Activated CD8-positive, alpha-beta memory T cell treated with anti-CD3 and anti-CD28 coated beads for 24 hours (primary cell): ENCODE measurements at regions not wholly inside any gene's neighbourhood (a gene's known extent, or its start where the extent isn't known, plus 50 kb on each side); places are given as distances from the start of the nearest gene placed in this dataset.

Experiments
- DNase-seq: peaks from one replicate; pipeline ENCODE4 v3.0.0-alpha.2; 2020

DNA sequence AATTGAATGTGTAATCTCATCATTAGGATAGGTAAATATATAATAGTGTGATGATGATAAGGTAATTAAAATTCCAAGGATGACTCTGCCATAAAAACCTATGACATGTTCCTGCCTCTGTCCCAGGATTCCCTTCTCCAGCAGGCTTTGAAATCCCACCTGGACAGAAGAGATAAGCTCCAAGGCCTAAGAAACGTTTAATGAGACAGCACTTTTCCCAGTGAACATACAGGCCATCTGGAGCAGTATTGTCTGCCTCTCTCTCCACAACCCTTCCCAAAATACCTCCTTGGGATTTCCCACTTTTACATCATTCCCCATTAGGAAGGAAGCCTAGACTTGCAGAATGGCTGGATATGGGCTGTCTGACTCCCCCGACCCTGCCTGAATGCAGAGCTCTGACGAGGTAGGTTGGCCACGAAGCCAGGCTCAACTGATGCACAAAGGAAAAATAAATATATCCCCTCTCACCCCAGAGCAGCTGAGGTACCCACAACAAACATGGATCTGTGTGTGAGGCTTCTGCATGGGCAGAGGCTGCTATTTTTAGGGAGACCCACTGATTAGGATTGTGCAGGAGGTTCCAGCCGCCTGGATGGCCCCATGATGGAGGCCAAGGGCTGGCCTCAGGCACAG, 71.0 kb downstream of the TMPRSS5 start:
- no peak for DNase-seq

DNA sequence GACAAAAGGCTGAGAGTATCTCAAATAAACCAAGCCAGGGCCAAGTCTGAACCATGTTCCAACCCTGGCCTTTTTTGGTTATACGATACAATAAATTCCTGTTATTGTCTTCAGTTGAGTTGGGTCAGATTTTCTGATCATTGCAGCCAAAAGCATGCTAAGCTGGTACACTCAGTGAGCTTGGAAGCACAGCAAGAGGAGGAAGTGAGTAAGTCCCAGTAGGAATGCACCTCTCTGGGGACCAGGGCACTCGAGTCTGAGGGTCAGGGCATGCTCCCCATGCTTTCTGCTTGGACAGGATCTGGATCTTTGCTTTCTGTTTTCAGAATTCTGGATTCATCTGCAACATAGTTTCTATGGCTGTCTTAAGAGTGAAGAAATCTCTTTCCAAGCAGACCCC, 73.1 kb downstream of the TMPRSS5 start:
- no peak for DNase-seq

DNA sequence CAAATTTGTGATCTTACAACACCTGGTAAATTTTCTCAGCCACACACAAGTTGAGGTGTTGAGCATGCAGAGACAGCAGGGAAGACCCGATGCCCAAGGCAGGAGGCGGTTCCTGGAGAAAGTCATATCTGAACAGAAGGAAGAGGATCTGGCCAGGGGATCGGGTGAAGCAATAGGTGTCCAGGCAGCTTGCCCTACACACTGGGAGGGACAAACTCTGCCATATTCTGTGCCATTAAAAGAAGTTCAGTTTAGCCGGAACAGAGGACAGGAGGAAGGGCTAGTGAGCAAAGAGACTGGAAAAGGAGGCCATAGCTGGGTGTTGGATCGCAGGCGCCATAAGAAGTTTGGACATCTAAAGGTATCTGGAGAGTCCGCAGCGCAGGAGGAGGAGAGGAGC, 76.5 kb downstream of the TMPRSS5 start:
- DNase-seq = no peak

DNA sequence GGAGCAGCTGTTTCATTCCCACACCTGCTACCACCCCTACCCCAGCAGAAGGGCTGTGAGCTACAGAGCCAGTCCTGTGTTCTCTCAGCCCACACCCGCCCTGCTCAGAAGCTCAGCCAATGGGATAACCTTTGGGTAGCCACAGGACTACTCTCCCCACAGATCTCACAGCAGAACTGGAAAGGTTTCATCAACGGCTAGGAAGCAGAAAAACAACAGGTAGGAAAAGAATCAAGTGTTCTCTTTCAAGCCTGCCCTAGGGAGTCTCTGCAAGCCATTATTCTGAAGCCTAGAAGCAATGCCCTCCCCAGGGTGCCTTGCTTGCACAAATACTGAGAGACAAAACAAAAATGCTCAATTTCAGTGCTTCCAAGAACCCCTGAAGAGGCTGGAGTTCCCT, 77.2 kb downstream of the TMPRSS5 start:
- no peak for DNase-seq

DNA sequence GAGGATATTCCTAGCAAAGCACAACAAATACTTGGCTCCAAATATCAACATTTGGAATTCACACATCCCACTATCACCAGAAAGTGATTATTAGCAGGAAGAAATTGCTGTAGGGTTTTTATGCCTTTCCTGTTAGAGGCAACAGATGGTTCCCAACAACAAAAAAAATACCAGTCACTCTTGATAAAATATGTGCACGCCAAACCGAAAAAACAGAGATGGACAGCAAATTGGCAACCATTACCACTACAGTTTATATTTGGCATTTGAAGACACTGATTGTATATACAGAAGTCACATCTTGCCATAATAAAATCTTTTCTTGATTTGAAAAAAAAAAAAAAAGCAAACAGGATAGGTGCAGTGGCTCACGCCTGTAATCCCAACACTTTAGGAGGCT, 78.2 kb downstream of the TMPRSS5 start:
- no peak for DNase-seq

DNA sequence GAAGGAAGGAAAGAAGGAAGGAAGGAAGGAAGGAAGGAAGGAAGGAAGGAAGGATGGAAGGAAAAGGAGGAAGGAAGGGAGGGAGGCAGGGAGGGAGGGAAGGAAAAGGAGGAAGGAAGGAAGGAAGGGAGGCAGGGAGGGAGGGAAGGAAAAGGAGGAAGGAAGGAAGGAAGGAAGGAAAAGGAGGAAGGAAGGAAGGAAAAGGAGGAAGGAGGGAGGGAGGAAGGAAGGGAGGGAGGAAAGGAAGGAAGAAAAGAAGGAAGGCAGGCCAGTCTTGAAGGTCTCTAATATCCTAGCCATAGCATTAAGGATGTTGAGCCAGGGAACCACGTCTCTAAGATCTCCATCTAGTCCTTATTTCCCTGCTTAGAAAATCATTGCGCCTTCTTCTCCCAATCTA, 78.8 kb downstream of the TMPRSS5 start:
- DNase-seq = no peak

DNA sequence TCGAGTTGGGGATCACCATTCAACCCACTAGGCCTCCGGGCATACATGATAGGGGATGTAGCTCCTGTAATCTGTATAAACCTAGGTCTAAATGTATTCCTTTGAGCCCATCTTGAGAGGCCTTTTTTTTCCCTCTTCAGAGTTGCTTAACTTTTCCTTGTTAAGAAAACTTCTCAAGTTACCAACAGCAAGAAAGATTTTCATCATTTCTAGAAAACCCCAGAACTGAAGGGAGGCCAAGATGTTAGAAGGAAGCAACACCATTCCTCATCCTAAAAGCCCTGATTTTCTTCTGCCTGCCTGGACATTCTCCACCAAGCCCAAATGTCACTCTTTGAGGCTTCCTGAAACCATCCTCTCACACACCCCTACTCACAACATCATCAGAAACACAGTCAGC, 79.4 kb downstream of the TMPRSS5 start:
- DNase-seq = no peak

DNA sequence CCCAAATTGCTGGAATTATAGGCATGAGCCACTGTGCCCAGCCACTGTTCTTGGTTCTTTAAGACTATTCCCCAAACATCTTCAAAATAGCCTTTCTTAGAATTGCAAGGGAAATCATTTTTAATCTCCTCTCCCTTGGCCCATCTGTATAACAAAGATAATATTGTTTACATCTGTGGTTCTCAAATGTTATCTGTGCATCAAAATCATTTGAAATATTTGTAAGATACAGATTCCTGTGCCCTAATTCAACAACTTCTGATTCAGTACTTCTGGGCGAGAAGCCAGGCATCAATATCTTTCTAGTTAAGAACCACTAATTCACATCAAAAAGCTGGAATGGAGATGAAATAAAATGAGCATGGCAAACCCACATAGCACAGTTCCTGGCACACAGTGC, 83.0 kb downstream of the TMPRSS5 start:
- no peak for DNase-seq

DNA sequence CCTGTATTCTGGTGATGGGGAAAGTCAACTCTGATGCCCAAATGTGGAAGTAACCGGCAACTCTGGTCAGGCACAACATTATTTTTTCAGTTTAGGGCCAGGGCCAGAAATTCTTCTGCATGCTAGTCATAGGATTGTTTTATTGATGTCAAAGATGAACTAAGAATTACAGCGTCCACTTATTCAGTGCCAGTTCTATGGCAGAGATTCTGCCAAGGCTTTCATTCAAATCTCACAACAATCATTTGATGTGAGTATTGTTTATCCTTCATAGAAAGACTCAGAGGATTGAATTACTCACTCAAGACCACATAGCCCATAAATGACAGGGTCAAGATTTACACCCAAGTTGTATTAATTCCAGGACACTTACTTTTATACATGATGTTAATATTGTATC, 87.7 kb downstream of the TMPRSS5 start:
- no peak for DNase-seq

DNA sequence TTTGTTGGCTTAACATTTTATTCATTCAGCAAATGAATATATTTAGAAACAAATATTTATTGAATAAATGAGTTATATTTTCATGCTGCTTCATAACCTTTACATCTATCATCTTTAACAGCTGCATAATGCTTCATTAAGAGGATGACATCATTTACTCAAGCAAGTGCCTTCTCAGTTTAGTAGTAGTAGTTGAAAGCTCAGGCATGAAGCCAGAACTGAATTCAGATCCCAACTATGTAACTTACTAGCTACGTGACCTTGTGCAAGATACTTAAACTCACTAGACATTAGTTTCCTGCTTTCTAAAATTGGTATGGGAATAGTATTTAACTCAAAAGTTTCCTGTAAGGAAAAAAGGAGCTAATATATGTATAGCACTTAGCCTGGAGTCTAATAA, 90.3 kb downstream of the TMPRSS5 start:
- DNase-seq = no peak

DNA sequence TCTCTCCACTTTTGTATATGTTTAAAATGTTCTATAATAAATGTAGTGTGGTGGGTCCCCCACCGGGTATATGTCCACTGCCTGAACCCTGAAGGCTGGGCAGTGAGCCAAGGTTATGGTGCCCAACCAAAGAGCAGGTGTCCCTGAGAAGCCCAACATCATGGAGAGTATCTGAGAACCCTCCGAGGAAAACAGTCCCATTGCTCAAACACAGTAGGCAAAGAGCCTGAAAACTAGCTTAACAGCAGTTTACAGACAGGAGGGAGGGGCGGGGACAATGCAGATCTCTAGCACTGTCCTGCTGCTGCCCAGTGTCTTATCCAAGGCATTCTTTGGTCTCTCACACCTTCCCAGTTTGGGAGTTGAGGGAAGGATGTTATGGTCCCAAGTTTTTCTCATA, 91.0 kb downstream of the TMPRSS5 start:
- DNase-seq = no peak

DNA sequence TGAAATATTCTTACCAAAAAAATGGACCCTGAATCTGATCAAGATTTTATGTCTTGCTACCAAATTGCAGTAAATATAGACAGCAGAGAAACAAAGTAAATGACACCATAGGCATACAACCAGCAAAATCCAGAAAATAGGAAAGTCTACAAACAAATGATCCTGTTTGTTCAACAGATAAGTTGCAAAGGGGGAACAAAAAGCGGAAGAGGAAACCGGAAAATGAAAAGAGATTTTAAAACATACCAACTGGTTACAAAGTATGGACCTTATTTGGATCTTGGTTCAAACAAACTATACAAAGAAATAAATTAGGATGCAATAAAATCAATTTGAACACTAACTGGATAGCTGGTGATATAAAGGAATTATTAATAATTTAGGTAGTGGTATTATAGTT, 92.0 kb downstream of the TMPRSS5 start:
- DNase-seq = no peak

DNA sequence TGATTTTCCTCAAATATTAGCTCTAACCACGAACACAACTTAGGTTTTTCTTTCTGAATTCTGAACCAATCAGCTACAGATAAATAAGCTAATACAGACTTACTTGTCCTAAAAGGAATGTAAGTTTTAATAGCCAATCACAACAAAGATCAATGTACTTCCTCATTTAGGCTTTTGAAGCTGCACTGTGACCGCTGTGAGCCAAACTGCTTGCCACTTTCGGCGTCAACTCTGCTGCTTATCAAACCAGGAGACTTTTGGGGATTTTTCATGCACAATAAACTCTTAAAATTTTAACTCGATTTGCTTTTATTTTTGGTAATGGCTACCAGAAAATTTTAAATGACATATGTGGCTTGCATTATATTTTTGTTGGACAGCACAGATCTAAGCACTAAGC, 92.5 kb downstream of the TMPRSS5 start:
- no peak for DNase-seq

DNA sequence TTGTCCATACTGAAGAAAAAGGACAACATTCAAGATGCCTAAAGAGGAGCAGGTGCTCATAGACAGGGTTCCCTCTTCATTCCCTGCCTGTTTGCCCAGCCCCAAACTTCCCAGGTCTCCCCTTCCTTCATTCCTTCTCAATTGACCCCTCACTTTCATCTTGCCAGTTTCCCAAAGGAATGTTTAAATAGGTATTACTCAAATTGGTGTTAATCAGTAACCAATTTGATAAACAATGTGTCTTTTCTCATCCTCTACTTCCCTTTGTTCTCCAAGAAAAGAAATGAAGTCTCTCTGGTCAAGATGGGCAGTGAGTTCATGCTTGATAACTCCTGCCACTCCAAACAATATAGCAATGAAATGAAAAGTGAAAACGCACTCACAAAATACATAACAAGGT, 101.9 kb downstream of the TMPRSS5 start:
- no peak for DNase-seq

DNA sequence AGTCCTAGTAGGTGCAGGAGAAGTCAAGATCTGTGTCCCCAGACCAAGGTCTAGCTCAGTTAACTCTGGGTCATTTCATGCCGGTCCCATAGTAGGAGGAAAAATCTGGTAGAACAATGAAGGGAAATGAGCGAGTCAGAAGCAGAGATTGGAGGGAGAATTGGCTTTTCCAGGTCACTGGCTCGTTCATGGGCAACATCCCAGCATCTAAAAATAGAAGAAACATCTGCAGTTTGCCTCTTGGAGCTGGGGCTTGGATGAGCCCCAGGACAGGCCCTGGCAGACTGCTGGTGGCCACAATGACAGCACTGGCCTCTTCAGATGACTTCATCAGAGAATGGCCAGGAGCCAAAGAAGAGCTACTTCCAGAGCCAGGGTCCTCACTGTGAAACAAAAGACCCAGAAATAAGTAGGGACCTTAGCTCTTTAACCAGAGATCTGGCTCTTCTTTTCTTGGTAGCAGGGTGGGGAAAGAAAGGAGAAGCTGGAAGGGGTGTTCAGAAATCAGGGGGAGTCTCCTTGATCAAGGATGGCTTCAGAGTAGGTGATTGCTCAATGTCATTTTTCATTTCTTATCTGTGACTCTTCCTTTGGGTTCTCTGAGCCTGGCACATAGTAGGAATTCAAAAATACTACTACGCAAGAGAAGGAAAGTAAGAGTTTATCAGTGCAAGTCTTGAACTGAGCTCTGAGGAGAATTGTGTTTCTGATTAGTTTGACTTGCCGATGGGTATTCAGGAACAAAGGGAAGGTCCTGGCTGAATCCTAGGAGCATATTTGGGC, 102.6 kb downstream of the TMPRSS5 start:
- no peak for DNase-seq

DNA sequence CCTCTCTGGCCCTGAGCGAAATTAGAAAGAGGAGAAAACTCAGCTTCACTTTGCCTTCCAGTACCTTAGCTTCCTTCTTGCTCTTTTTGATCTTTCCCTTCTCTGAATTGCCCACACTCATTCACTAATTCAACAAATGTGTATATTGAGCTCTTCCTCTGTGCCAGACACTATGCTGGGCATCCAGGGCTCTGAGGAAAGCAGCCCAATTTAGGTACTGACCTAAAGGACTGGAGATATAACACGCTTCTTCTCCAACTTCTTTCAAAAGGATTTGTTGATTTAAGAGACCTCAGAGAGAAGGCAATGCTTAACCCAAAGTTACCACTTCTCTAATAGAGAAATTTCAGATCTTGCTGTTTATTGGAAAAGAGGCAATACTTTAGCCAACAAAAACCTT, 103.6 kb downstream of the TMPRSS5 start:
- DNase-seq = no peak

DNA sequence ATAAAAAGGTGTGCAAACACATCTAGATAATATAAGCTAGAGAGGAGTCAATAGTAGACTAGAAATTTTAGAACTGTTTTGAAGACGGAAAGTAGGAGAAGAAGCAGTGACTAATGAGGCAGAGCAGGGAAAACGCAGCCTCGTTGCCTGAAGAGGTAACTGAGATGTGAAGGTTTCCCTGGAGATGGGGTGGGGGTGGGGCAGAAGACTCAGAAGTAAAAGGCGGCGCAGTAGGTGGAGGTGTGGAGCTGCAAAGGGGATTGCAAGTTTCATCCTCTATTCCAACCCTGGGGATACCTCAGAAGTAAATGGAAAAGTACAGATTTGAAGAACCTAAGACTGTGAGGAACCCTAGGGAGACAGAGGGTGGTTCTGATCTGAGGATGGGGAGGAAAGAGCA, 109.5 kb downstream of the TMPRSS5 start:
- DNase-seq = no peak

DNA sequence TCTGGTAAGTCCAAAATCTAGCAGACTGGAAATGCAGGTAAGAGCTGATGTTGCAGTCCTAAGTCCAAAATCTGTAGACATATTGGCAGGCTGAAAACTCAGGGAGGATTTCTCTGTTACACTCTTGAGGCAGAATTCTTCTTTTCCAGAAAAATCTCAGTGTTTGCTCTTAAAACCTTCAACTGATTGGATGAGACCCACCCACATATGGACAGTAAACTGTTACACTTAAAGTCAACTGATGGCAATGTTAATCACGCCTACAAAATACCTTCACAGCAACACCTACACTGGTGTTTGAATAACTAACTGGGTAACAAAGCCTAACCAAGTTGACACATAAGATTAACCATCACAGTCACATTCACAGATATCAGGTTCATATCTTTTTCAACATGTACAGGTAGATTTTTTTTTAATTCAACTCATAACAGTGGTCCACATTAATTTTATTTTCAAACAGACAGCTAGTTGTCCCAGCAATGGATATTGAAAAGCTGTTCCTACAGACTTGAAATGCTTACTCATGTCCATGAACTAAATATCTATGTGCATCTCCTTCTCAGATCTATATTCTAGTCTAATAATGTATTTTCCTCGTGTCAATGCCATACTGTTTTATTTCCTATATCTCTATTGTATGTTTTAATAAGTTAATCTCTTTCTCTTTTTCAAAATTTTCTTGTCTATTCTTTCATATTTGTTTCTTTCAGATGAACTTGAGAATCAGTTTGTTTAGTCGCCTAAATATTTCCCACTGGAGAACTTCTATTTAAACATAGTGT, 110.1 kb downstream of the TMPRSS5 start:
- no peak for DNase-seq

DNA sequence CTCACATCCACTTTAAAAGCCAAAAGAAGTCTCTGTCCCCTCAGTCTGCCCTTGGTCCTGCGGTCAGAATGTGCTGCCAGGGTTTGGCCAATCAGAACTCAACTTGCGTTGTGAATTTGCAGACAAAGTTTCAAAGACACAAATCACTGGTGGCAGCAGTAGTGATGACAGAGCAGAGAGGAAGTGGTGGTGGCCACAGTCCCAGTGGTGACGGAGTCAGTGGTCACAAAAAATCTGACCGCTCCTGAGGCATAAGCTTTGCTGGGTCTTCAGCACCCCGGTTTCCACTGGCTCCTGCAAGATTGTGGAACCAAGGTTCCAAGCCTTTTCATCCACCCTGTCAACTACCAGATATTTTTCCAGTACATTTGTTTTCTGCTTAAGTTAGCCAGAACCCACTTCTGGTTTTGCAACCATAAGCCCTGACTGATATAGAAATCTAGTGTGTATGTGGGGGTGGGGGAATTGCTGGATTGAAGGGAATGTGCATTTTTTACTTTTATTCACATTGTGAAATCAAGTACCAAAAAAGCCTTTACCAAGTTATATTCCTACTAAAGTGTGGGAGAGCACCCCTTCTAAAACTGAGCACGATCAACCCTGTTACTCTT, 112.3 kb downstream of the TMPRSS5 start:
- DNase-seq = no peak

DNA sequence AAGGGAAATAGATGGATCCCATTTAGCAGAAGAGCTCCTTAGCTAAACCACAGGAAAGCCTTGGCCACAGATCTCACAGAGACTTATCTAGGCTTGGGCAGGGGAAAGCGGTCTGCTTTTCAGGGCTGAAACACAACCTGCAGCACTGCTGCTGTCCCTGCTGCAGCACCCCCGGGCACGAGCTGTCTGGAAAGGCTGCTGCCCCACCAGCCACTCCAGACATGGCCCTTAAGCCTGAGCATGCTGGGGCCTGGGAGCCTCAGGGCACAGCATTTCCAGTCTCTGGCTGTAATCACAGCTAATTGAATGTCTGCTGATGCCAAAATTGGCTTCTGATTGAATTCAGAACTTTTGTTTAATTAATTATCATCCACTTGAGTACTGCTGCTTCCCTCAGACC, 115.0 kb downstream of the TMPRSS5 start:
- no peak for DNase-seq

DNA sequence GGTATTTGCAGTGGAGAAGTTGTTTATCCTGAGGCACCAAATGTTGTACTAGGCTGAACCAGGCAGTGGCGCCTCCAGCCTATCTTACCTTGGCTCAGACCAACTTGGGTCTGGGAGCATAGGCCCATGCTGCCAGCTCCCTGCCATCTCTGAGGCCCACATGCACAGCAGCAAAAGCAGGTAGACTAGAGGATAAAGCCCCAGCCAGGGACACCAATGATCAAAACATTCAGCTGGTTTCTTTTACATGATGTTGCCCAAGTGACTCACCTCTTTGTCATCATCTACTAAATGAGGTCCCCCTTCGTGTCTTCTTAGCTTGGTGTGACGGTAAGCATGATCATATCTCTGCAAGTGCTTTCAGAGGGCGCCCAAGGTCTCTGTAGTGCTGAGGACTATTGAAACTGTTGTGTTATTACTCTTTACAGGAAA, 112.1 kb upstream of the DRD2 start:
- DNase-seq = no peak

DNA sequence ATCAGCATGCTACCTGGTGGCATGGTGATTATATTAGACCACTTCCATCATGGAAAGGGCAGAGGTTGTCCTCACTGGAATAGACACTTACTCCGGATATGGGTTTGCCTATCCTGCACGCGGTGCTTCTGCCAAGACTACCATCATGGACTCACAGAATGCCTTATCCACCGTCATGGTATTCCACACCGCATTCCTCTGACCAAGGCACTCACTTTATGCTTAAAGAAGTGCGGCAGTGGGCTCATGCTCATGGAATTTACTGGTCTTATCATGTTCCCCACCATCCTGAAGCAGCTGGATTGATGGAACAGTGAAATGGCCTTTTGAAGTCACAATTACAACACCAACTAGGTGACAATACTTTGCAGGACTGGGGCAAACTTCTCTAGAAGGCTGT, 109.2 kb upstream of the DRD2 start:
- DNase-seq = no peak

DNA sequence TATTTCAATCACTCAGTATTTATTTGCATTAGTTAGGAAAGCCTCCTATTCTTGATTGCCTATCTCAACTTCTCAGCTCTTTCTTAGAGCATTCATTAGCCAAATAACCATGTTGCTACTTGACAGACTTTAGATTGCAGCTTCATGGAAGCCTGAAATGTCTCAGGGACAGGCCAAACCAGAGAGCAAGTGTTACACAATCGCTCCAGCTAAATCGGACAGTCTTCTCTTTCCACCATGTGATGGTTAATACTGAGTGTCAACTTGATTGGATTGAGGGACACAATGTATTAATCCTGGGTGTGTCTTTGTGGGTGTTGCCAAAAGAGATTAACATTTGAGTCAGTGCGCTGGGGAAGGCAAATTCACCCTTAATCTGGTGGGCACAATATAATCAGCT, 106.5 kb upstream of the DRD2 start:
- DNase-seq = no peak
